Mesodermal cell (in vitro differentiated cells): ENCODE measurements at regions not wholly inside any gene's neighbourhood (a gene's known extent, or its start where the extent isn't known, plus 50 kb on each side); places are given as distances from the start of the nearest gene placed in this dataset.

Experiments used
- H3K27ac ChIP-seq: 2 replicates; pipeline ENCODE4 v1.7.0; 2013; ENCODE audit warnings: mild to moderate bottlenecking, low read depth, low read length, moderate library complexity; ENCODE audit not compliant: severe bottlenecking
- H3K36me3 ChIP-seq: 2 replicates; pipeline ENCODE4 v1.7.1; 2013; ENCODE audit warnings: mild to moderate bottlenecking, low read length, moderate library complexity; ENCODE audit not compliant: control insufficient read depth, insufficient read depth
- H3K4me1 ChIP-seq: one replicate; pipeline ENCODE4 v1.7.1; 2013; ENCODE audit warnings: mild to moderate bottlenecking, low read length; ENCODE audit not compliant: insufficient read depth, control insufficient read depth, poor library complexity, severe bottlenecking
- H3K4me3 ChIP-seq: 2 replicates; pipeline ENCODE4 v1.7.0; 2013; ENCODE audit warnings: low read length, control low read depth, mild to moderate bottlenecking; ENCODE audit not compliant: insufficient read depth, poor library complexity, severe bottlenecking; ENCODE audit errors: extremely low read depth
- H3K9me3 ChIP-seq: 2 replicates; pipeline ENCODE4 v1.7.1; 2013; ENCODE audit warnings: mild to moderate bottlenecking, low read length, moderate library complexity; ENCODE audit not compliant: control insufficient read depth
- WGBS, 2 experiments: methylation state at CpG; one replicate each; pipeline ENCODE4 v1.1.5; 2013; ENCODE audit warnings: missing lambda C conversion rate in 2 of 2; ENCODE audit not compliant: insufficient coverage in 2 of 2; 5-methylcytosine and 5-hydroxymethylcytosine counted together

- Histone ChIP-seq H3K36me3 (no peaks in the 10 kb centered on the region), H3K9me3 (no peaks in the 10 kb centered on the region), H3K27ac (no peak overlapping the region), H3K4me3 (no peak overlapping the region), H3K4me1 (peaks cover 12% of the 10 kb centered on the region)
- WGBS, 2 experiments = 83 to 96% methylated on average over 2 to 3 of the region's 3 CpGs
Observed at GRCh38 chr3:197392961-197393360, 94.5 kb upstream of the DLG1 start.

- Histone ChIP-seq H3K9me3 (no peaks in the 10 kb centered on the region), H3K4me1 (peaks cover 6% of the 10 kb centered on the region), H3K27ac (no peak overlapping the region), H3K36me3 (no peaks in the 10 kb centered on the region), H3K4me3 (no peak overlapping the region)
- 75 to 91% methylated on average over 2 of the region's 2 CpGs for whole genome bisulfite sequencing, 2 experiments
Observed at GRCh38 chr3:197381371-197381770, 83.0 kb upstream of the DLG1 start.

GRCh38 chr3:197380786-197381185, 82.4 kb upstream of the DLG1 start:
- H3K4me3 ChIP-seq = no peak overlapping the region
- peaks cover 6% of the 10 kb centered on the region for H3K4me1 ChIP-seq
- no peak overlapping the region for H3K27ac ChIP-seq
- 96 to 100% methylated on average over 2 to 4 of the region's 5 CpGs for WGBS, 2 experiments
- no peaks in the 10 kb centered on the region for H3K36me3 ChIP-seq
- no peaks in the 10 kb centered on the region for H3K9me3 ChIP-seq

DNA sequence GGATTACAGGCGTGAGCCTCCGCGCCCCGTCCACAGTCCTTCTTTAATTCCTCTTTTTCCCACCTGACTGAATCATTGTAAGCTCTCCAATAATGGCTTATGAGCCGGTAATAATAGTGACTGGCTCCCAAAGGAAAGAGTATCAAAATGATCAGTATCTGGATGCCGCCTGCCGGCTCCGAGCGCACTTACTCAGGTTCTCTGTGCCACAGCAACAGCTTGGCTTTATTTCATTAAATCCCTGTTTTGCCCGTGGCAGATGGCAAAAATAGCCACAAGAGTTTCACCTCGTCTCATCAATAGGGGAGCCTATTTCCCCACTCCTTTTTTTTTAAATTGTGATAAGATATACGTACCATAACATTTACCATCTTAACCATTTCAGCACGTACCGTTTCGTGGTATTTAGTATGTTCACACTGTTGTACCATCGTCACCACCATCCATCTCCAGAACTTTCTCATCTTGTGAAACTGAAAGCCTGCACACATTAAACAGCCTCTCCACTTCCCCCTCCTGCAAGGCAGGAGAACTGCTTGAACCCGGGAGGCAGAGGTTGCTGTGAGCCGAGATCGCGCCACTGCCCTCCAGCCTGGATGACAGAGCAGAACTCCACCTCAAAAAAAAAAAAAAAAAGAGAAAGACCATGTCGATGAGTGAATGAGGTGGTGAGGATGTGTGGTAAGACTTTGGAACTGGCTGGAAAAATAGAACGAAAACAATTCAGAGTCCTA, 80.7 kb upstream of the DLG1 start:
- no peaks in the 10 kb centered on the region for H3K36me3 ChIP-seq
- H3K4me3 ChIP-seq = no peak overlapping the region
- H3K9me3 ChIP-seq = no peaks in the 10 kb centered on the region
- H3K27ac ChIP-seq = no peak overlapping the region
- H3K4me1 ChIP-seq = peaks cover 6% of the 10 kb centered on the region
- 97 to 98% methylated on average over 9 to 15 of the region's 22 CpGs for WGBS, 2 experiments

DNA sequence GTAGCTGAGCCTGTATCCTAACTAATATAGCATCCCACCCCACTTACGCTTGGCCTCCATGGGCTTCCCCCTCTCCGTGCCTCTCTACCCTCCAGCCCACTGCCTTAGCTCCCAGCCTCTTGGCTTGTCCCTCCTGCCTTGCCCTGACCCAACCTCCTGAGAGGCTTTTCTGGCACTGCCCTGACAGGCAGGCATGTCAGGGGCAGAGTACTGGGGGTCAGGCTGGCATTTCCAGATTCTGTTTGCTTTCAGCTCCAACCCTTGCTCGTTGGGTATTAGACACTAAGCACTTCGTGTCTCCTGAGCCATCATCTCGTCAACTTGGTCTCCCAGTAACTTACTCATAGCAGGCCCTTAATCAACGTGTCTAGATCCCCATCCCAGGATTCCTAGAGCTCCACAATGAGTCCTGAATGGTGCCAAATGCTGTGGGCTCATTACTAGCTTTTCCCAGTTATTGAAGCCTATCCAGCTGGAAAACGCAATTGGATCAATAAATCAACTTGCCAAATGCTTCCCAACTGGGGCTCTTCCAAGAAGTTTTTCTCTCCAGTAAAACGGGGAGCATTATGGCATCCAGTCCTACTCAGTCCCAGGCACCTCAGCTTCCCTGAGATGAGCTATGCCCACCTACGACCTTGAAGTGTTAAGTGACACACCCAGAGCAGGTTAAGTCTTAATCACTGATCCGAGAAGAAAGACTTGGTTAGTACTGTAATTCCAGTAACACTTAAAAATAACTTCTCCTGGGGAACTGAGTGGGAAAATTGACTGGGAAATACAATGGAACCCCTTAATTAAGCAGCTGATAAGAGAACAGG, 78.5 kb upstream of the DLG1 start:
- Histone ChIP-seq H3K36me3 (no peaks in the 10 kb centered on the region), H3K4me3 (no peak overlapping the region), H3K27ac (no peak overlapping the region), H3K9me3 (no peaks in the 10 kb centered on the region), H3K4me1 (peaks cover 11% of the 10 kb centered on the region)
- WGBS, 2 experiments = 93% methylated on average over 5 to 8 of the region's 10 CpGs

DNA sequence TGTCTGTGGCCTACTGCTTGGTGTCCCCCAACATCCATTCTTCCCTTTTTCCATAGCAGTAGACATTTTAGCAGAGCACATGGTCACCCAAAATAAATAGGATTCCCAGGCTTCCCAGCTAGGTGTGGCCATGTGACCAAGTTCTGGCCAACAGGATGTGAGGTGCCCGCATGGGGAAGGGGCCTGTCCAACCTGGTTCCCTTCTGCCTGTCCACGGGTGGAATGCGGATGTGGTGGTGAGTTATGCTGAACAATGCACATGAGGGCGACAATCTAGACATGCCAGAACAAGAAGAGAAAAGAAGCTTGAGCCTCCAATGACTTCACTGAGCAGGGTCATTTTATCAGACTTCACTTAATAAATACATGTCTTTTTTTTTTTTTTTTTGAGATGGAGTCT, 77.6 kb upstream of the DLG1 start:
- no peak overlapping the region for H3K4me3 ChIP-seq
- 73 to 94% methylated on average over 3 of the region's 4 CpGs for WGBS, 2 experiments
- no peaks in the 10 kb centered on the region for H3K36me3 ChIP-seq
- no peaks in the 10 kb centered on the region for H3K9me3 ChIP-seq
- peaks cover 19% of the 10 kb centered on the region for H3K4me1 ChIP-seq
- no peak overlapping the region for H3K27ac ChIP-seq

DNA sequence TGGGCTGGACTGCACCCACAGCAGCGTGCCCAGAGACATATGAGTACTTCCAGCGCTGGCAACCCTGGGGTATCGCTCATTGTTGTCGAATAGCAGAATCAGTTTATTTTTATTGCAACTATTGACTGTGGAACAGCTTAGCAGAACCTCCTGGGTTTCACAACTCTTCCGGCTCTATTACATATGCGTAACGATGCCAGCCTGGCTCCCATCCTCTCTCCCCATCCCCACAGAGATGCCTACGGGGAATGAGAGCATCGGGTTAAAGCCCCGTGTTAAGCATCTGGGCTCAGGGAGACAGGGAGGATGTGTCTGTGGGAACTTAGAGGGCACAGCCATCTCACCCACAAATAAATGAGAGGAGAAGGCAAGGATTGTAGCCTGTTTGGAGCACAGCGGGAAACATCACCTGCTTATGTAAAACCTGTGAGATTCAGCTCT, 76.6 kb upstream of the DLG1 start:
- 89 to 94% methylated on average over 6 to 8 of the region's 11 CpGs for WGBS, 2 experiments
- no peak overlapping the region for H3K4me3 ChIP-seq
- H3K36me3 ChIP-seq = no peaks in the 10 kb centered on the region
- H3K4me1 ChIP-seq = peaks cover 19% of the 10 kb centered on the region
- no peak overlapping the region for H3K27ac ChIP-seq
- no peaks in the 10 kb centered on the region for H3K9me3 ChIP-seq

DNA sequence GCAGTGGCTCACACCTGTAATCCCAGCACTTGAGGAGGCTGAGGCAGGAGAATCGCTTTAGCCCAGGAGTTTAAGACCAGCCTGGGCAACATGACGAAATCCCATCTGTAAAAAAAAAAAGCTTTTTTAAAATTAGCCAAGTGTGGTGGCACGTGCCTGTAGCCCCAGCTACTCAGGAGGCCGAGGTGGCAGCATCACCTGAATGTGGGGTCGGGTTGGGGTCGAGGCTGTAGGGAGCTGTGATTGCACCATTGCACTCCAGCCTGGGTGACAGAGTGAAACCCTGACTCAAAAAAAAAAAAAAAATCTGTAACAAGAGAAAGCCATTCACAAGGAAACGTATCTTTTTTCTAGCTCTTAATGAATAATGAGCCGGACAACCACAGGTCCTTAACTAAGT, 74.7 kb upstream of the DLG1 start:
- H3K4me1 ChIP-seq = peaks cover 25% of the 10 kb centered on the region
- no peak overlapping the region for H3K27ac ChIP-seq
- no peaks in the 10 kb centered on the region for H3K36me3 ChIP-seq
- no peak overlapping the region for H3K4me3 ChIP-seq
- no peaks in the 10 kb centered on the region for H3K9me3 ChIP-seq
- WGBS, 2 experiments = 88 to 92% methylated on average over 8 of the region's 8 CpGs

GRCh38 chr3:197372047-197372661, 73.7 kb upstream of the DLG1 start:
- WGBS, 2 experiments = 83 to 86% methylated on average over 4 to 6 of the region's 7 CpGs
- Histone ChIP-seq H3K9me3 (no peaks in the 10 kb centered on the region), H3K4me3 (no peak overlapping the region), H3K4me1 (peaks cover 30% of the 10 kb centered on the region), H3K27ac (peak overlapping the region; percentile 60), H3K36me3 (no peaks in the 10 kb centered on the region)

GRCh38 chr3:197371591-197372046, 73.2 kb upstream of the DLG1 start:
- Histone ChIP-seq H3K4me1 (peaks cover 33% of the 10 kb centered on the region), H3K27ac (peak overlapping the region; percentile 60), H3K9me3 (no peaks in the 10 kb centered on the region), H3K36me3 (no peaks in the 10 kb centered on the region), H3K4me3 (no peak overlapping the region)
- 67 to 100% methylated on average over 1 of the region's 1 CpG for WGBS, 2 experiments
